OCI-M1 (cell line): ENCODE measurements at regions not wholly inside any gene's neighbourhood (a gene's known extent, or its start where the extent isn't known, plus 50 kb on each side); places are given as distances from the start of the nearest gene placed in this dataset.
"Not testable (repeated sequence)": the region's sequence is repeated elsewhere in the genome, so short reads cannot be mapped to it uniquely, and the experiment has no call there.

Experiments used
- DNase-seq: peaks from one replicate; lab custom pipeline; 2025; lab: John Stamatoyannopoulos, UW

DNA sequence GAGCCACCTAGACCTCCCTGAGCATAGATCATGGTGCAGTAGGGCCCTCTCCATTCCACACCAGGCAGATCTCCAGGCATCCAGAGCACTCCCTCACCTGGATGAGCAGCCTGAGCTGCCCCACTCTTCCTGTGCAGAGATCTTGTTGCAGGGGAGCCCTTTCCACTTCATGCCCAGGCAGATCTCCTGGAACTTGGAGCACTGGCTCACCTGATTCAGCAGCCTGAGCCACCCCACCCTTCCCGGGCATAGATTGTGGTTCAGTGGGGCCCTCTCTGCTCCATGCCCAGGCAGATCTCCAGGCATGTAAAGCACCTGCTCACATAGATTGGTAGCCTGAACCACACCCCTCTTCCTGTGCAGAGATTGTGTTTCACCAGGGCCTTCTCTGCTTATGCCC lies 78.0 kb downstream of the SEC16B start:
- no peak for DNase-seq

- DNase-seq = no peak
Measured at GRCh38 chr1:177890479-177890878, 79.4 kb downstream of the SEC16B start.

GRCh38 chr1:177884479-177885021 lies 85.3 kb downstream of the SEC16B start:
- DNase-seq = no peak

GRCh38 chr1:177883581-177883980 lies 86.3 kb downstream of the SEC16B start:
- DNase-seq = no peak

DNA sequence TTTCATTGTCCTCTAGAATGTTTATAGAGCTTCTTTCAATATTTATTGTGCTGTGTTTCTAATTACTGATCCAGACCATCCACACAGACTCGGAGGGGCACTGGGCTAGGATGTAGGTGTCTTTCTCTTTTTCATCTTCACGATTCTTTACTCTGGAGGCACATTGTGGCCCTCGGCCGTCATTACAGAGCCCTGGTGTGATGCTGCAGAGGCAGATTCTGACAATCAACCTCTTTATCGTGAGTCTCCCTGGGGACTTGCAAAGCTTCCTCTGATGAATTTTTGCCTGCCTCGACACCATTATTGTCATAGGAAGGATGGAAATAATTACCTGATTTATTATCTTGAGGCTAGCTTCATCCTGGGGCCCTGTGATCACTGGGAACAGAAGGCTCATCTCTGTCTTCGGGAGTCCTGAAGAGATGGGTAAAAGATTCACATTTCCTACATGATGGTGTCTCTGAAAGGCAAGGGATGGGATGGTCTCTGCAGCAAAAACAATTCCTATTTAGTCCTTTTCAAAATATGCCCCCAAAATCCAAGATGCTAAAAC lies 89.4 kb downstream of the SEC16B start:
- no peak for DNase-seq

DNA sequence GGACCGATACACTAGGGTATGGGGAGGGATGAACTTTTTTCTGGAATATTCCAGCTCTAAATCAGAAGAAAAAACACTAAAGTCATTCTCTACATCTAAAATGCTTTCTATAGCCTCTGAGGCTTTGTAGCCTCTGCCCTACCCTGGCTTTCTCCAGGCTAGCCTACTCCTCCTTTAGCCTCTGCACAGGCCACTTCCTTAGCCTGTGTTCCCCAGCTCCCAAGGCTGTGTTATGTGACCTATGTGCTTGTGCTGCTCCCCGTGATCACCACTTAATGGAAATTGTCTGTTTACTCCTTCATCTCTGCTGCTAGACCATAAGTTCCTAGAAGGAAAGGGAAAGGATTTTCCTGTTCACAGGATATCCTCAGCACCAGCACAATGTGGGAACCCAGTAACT lies 92.8 kb downstream of the SEC16B start:
- no peak for DNase-seq

GRCh38 chr1:177873238-177873637 lies 96.6 kb downstream of the SEC16B start:
- peak; percentile 16 for DNase-seq

DNA sequence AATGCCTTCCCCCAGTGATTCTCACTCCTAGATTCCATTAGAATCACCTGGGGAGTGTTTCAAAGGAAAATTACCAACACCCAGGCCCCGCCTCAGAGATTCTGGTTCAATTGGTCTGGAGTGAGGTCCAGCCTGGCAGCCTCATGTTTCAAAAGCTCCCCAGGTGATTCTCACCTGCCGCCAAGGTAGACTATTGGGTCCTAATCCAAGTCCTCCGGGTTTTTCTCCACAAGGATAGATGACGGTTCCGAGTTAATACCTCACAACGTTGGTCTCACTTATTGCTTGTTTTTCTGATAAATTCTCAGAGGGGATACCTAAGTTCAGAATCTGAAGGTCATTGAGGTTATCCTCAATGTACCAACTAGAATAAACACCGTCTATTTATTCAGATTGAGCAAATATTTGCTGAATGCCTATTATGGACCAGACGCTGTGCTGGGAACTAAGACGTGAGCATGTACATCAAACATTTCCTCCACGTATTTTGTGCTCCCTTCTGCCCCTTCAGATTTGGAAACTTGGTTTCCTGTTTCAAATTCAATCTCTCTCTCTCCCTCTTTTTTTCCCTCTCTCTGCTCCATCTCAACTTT lies 97.5 kb downstream of the SEC16B start:
- no peak for DNase-seq

DNA sequence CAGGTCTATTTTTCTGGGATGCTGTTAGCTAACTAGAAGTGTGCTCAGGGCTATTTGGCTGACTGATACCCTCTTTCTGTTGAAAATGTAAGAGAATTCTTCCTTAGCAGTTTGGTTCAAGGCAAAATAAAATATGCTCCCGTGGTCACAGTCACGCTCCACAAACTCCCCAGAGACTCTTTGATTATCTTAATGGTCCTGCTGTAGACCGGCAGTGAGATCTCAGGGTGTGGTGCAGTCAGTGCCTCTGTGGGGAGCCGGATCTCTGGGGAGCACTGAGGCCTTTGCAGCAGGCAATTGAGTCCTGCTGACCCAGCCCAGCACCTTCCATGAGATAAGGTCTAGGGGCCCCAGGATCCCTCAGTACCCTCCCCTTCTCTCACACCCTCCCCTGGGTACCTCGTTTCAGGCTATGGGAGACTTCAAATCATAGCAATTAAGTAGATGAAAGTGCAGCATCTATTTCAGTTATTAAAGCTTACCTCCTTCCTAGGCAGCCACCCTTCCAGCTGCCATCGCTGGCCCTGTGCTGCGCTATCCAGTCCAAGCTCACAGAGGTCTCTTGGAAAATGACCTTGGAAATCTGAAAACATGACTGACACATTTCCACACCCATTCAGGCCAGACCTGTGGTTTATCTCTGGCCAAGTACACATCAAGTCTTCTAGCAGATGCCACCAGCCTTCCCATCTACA lies 98.1 kb downstream of the SEC16B start:
- DNase-seq = no peak

GRCh38 chr1:177869586-177869985 lies 100.3 kb downstream of the SEC16B start:
- DNase-seq = no peak

GRCh38 chr1:177869011-177869410 lies 100.8 kb downstream of the SEC16B start:
- DNase-seq = not testable (repeated sequence)

DNA sequence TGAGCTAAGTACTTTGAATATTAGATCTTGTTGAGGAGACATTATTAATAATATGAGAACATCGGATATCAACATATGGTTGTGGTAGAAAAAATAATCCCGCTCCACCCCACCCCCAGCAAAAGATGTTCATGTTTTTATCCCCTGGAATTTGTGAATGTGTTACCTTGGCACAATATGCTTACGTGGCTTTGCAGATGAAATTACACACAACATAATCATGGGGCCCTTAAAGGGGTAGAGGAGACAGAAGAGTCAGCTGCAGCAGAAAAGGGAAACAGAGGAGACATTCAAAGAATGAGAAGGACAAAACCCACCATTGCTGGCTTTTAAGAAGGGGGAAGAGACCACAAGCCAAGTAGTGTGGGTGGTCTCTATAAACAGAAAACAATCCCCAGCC lies 104.1 kb downstream of the SEC16B start:
- no peak for DNase-seq

DNA sequence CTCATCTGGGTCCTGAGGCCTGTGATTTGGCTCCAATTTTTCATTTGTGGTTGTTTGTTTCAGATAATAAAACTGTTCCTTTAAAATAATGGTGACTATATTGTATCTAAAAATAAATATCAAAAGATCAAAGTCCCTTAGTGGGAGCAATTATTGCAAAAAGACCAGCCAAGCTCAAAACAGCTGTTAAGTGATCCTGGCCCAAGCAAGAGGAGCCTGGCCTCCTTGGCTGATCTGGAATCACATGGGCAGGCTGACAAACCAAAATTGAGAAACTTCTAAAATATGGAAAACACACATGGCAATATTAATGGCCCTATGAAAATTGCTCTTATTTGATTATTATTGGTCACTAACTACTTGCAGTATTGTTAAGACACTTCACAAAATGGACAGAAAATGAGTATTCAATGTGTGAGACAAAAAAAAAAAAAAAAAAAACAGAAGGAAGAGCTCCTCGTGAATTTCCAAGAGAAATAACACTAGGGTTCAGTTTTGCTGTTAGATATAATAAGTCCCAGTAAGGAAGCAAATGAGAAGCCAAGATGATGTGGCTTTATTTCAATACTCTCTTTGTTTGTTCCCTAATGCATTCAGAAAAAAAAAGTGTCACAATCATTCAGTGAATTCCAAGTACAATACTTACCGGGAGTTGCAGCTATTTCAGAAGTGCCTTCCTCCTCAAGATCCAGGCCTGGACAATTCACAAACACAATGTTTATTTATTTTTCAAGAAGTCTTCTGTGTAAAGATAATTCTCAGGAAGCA lies 105.1 kb downstream of the SEC16B start:
- DNase-seq = no peak

- no peak for DNase-seq
Measured at GRCh38 chr1:177863796-177864195, 106.1 kb downstream of the SEC16B start.

GRCh38 chr1:177862916-177863315 lies 106.9 kb downstream of the SEC16B start:
- DNase-seq = no peak

DNA sequence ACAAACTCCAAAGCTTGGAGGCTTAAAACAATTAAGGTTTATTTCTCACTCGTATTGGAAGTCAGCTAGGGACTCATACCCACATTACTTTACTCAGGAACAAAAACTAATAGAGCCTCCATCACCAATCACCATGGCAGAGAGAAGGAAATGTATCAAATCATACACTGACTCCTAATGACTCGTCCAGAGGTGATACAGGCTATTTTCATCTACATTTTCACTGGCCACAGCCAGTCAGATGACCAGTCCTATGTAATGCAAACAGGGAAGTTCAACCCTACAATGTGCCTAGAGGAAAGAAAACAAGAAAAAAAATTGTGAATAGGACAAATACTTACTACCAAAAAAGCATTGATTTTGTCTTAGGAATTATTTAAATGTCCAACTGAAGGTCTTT lies 110.3 kb downstream of the SEC16B start:
- DNase-seq = no peak

- no peak for DNase-seq
Measured at GRCh38 chr1:177858332-177858821, 111.5 kb downstream of the SEC16B start.

DNA sequence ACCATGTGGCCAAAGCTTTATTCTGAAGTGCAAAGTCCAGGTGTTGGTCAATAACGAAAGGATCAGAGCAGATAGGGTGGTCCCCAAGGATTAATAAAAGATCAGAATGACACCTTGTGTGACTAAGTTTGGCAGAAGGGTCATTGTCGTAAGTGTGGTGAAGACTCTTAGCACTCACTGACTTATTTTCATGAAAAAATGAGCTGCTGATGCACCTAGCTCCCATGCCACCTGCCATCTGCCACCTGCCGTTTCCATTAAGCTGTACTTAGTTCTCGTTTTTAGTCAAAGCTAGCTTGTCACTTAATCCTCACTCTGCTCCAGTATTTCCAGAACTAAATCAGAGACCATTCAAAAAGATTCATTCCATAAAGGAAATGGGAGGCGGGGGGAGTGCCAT lies 112.6 kb downstream of the SEC16B start:
- no peak for DNase-seq

DNA sequence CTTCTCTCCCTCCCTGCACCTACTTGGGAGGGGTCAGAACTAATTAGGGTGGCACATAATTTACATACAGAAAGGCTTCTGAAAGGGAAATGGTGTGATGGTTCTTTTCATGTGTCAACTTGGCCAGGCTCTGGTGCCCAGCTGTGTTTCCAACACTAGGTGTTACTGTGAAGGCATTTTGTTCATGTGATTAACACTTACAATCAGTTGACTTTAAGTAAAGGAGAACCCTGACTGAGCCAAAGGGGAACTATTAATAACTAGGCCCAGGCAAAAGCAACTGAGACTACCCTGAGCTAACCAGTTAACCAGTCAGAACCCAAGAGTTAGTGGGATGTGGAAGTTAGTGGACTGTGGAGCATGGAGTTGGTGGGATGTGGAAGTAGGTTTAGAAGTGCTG lies 114.9 kb downstream of the SEC16B start:
- no peak for DNase-seq

DNA sequence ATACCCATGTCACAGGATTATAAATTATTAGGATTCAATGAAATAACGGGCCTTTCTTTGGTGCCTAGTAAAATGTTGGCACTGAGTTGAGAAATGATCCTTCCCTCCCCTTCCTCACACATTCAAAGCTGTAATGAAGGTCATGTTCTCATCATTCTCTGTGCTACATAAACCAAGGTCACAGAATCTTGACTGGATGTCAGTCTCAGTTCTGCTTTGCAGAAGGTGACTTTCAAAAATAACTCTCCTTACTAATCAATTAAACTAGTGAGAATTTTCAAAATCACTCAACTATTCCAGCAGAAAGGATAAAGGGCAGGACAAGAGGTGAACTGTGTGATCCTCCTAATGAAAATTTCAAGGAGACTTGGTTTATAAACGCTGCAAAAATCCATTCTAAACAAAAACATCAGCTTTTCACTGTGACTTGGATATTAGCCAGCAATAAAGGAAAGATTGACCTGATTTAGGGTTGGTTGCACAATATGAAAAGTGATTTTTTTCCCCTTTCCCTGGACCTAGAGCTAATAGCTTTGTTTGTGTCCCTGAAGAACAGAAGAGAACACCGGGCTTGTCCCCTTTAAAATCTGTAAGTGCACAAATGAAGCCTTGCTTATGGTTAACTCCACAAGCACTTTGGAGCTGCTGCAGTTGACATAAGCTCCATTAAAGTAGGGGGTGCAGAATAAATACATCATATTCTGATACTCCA lies 120.1 kb downstream of the SEC16B start:
- DNase-seq = no peak

DNA sequence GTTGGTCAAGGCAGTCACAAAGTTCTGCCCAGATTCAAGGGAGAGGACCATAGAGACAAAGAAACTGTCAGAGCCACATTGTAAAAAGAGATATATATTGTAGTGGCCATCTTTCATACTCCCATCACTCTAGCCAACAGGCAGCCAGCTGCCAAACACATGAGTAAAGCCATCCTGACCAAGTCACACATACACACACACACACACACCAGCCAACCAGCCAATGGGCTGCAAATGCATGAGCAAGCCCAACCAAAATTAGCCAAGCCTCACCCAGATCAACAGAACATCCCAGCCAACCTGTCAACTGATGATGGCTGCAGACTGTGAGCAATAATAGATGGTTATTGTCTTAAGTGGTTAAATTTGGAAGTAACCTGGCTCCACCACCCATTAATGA lies 120.7 kb downstream of the SEC16B start:
- DNase-seq = no peak

- DNase-seq = no peak
Measured at GRCh38 chr1:177848577-177848976, 121.3 kb downstream of the SEC16B start.
